NCI-H2171 (cell line): ENCODE measurements at regions not wholly inside any gene's neighbourhood (a gene's known extent, or its start where the extent isn't known, plus 50 kb on each side); places are given as distances from the start of the nearest gene placed in this dataset.
"Not testable (repeated sequence)": the region's sequence is repeated elsewhere in the genome, so short reads cannot be mapped to it uniquely, and the experiment has no call there.

Experiments
- DNase-seq: peaks from one replicate; lab custom pipeline; 2025; lab: John Stamatoyannopoulos, UW

- no peak for DNase-seq
Observed at GRCh38 chr6:67766057-67766456, 869.0 kb upstream of the ADGRB3 start.

- DNase-seq = no peak
Observed at GRCh38 chr6:67759001-67759400, 876.1 kb upstream of the ADGRB3 start.

GRCh38 chr6:67757465-67758033, 877.5 kb upstream of the ADGRB3 start:
- no peak for DNase-seq

GRCh38 chr6:67748521-67748920, 886.6 kb upstream of the ADGRB3 start:
- DNase-seq = no peak

- DNase-seq = no peak
Observed at GRCh38 chr6:67736816-67737215, 898.3 kb upstream of the ADGRB3 start.

GRCh38 chr6:67736161-67736560, 898.9 kb upstream of the ADGRB3 start:
- no peak for DNase-seq

- DNase-seq = no peak
Observed at GRCh38 chr6:67735623-67736022, 899.5 kb upstream of the ADGRB3 start.

- no peak for DNase-seq
Observed at GRCh38 chr6:67722861-67723261, 912.2 kb upstream of the ADGRB3 start.

GRCh38 chr6:67717281-67717680, 917.8 kb upstream of the ADGRB3 start:
- no peak for DNase-seq

- no peak for DNase-seq
Observed at GRCh38 chr6:67706388-67706787, 928.7 kb upstream of the ADGRB3 start.

- DNase-seq = no peak
Observed at GRCh38 chr6:67698534-67698933, 936.5 kb upstream of the ADGRB3 start.

GRCh38 chr6:67694127-67694526, 941.0 kb upstream of the ADGRB3 start:
- no peak for DNase-seq

GRCh38 chr6:67689329-67689728, 945.8 kb upstream of the ADGRB3 start:
- no peak for DNase-seq

GRCh38 chr6:67687396-67687795, 947.7 kb upstream of the ADGRB3 start:
- no peak for DNase-seq

GRCh38 chr6:67686225-67686624, 948.9 kb upstream of the ADGRB3 start:
- DNase-seq = not testable (repeated sequence)

- DNase-seq = no peak
Observed at GRCh38 chr6:67683960-67684359, 951.1 kb upstream of the ADGRB3 start.

GRCh38 chr6:67680297-67680932, 954.7 kb upstream of the ADGRB3 start:
- no peak for DNase-seq

- DNase-seq = no peak
Observed at GRCh38 chr6:67679566-67680296, 955.4 kb upstream of the ADGRB3 start.

GRCh38 chr6:67676892-67677291, 958.2 kb upstream of the ADGRB3 start:
- DNase-seq = no peak

GRCh38 chr6:67667637-67668422, 967.3 kb upstream of the ADGRB3 start:
- DNase-seq = no peak

- DNase-seq = no peak
Observed at GRCh38 chr6:67666177-67666964, 968.7 kb upstream of the ADGRB3 start.

- no peak for DNase-seq
Observed at GRCh38 chr6:67664942-67665341, 970.1 kb upstream of the ADGRB3 start.
